ENCODE measurements at regions not wholly inside any gene's neighbourhood (a gene's known extent, or its start where the extent isn't known, plus 50 kb on each side); places are given as distances from the start of the nearest gene placed in this dataset.
"Not testable (repeated sequence)": the region's sequence is repeated elsewhere in the genome, so short reads cannot be mapped to it uniquely, and the experiment has no call there.

- DNase-seq: no peak
Measured at GRCh38 chr7:79770970-79771369, 317.5 kb upstream of the MAGI2 start.

GRCh38 chr7:79770063-79770462, 316.6 kb upstream of the MAGI2 start:
- no peak for DNase-seq

GRCh38 chr7:79767876-79768560, 314.6 kb upstream of the MAGI2 start:
- not testable (repeated sequence) for DNase-seq

- DNase-seq: not testable (repeated sequence)
Measured at GRCh38 chr7:79767192-79767591, 313.7 kb upstream of the MAGI2 start.

GRCh38 chr7:79761876-79762429, 308.5 kb upstream of the MAGI2 start:
- no peak for DNase-seq

- DNase-seq: not testable (repeated sequence)
Measured at GRCh38 chr7:79750941-79751340, 297.5 kb upstream of the MAGI2 start.

- no peak for DNase-seq
Measured at GRCh38 chr7:79749856-79750255, 296.4 kb upstream of the MAGI2 start.

GRCh38 chr7:79741684-79742083, 288.2 kb upstream of the MAGI2 start:
- DNase-seq: no peak

GRCh38 chr7:79740076-79740475, 286.6 kb upstream of the MAGI2 start:
- DNase-seq: no peak

- DNase-seq: not testable (repeated sequence)
Measured at GRCh38 chr7:79739036-79739709, 285.7 kb upstream of the MAGI2 start.

- no peak for DNase-seq
Measured at GRCh38 chr7:79736418-79736817, 283.0 kb upstream of the MAGI2 start.

- DNase-seq: no peak
Measured at GRCh38 chr7:79735012-79735411, 281.5 kb upstream of the MAGI2 start.

- no peak for DNase-seq
Measured at GRCh38 chr7:79734181-79734580, 280.7 kb upstream of the MAGI2 start.

GRCh38 chr7:79732535-79732934, 279.1 kb upstream of the MAGI2 start:
- DNase-seq: no peak

- no peak for DNase-seq
Measured at GRCh38 chr7:79730971-79731370, 277.5 kb upstream of the MAGI2 start.

GRCh38 chr7:79723833-79724618, 270.6 kb upstream of the MAGI2 start:
- DNase-seq: no peak

GRCh38 chr7:79722217-79722616, 268.8 kb upstream of the MAGI2 start:
- no peak for DNase-seq

GRCh38 chr7:79719216-79719615, 265.7 kb upstream of the MAGI2 start:
- DNase-seq: no peak

- no peak for DNase-seq
Measured at GRCh38 chr7:79716329-79716728, 262.9 kb upstream of the MAGI2 start.

GRCh38 chr7:79714081-79714480, 260.6 kb upstream of the MAGI2 start:
- DNase-seq: no peak

GRCh38 chr7:79713276-79713675, 259.8 kb upstream of the MAGI2 start:
- no peak for DNase-seq

GRCh38 chr7:79711660-79712059, 258.2 kb upstream of the MAGI2 start:
- no peak for DNase-seq

GRCh38 chr7:79709574-79710409, 256.3 kb upstream of the MAGI2 start:
- no peak for DNase-seq

Measured in activated CD8-positive, alpha-beta memory T cell treated with anti-CD3 and anti-CD28 coated beads for 24 hours (primary cell).